ENCODE measurements at regions not wholly inside any gene's neighbourhood (a gene's known extent, or its start where the extent isn't known, plus 50 kb on each side); places are given as distances from the start of the nearest gene placed in this dataset.

DNA sequence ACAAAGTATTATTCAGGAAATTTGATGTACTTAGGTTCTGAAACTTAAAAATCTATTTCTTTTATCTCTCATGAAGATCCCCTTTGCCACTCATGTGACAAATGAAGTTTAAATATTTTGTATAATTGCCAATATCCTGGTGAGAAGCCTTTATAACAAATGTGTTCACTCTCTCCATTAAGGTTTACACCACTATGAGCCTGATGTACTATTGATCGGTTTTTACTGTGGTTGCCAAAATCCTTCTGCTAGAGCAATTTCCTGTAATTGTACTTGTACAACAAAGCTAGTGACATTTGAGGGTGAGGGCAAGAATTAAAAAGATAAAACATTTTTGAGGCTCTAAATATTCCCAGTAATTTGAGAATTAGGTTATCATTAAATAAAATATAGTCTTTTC is 222.3 kb upstream of the CDH19 start:
- no peak for DNase-seq

DNA sequence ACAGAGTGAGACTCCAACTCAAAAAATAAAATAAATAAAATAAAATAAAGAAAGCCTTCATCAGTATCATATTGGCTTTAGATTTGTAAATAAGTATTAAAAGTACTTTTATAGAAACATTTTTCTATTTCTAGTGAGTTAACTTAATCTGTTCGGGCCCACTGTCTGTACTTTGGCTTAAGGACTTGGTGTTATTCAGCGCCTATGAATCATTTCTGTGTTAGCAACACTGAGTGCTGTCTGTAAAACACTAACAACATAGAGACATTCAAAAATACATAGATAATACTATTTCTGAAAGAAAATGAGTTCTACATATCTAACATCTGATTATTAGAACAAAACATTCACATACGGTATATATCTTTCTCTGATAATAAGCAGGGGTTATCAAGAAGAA is 221.5 kb upstream of the CDH19 start:
- DNase-seq, result no peak

DNA sequence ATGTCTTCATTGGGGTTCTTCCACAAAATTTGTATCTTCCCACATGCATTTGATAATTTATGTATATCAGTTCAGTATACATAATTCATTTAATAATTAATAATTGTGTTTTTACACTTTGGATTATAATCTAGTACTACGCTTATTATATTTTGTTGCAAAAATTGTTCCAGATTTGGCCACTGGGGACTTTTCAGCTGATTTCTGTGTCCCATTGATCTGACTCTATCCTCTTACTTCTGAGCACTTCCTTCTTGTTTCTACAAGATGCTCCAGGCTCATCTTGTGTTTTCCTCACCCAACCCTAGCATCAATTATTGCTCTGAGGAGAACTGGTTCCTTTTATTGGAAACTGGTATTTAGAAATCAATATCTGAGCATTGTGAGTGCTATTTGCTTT is 215.3 kb upstream of the CDH19 start:
- DNase-seq, result no peak

DNA sequence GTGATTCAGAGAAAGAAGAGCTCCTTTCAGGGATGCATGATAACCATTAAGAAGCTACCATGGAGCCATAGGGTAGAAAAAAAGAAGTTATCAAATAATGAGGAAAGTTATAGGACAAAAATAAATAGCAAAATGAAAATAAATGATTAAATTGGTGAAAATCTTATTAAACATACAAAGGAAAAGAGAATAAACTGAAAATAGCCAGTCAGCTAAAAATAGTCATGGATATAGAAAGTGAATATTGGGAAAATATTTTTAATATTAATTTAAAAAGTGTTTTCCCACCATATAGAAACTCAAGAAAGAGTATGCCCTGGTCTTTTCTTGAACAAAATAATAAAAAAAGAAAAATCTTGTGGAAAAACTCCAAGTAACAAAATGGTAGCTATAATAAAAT is 209.2 kb upstream of the CDH19 start:
- DNase-seq, result no peak

DNA sequence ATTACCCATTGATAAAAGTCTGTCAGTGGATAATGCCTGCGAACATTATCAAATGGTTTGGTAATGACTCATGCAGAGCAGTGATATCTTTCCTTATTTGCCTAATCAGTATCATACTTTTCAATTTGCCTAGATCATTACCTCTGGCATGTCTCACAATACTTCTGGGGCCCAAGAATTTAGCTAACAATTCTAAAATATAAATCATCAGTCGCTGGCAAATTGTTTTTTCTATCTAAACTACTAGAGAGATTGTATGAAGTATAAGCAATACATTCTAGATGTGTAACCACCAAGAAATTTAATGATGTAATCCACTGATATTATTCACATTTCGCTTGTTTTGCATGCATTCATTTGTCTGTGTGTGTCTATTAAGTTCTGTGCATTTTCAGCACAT is 191.2 kb upstream of the CDH19 start:
- DNase-seq, result no peak

DNA sequence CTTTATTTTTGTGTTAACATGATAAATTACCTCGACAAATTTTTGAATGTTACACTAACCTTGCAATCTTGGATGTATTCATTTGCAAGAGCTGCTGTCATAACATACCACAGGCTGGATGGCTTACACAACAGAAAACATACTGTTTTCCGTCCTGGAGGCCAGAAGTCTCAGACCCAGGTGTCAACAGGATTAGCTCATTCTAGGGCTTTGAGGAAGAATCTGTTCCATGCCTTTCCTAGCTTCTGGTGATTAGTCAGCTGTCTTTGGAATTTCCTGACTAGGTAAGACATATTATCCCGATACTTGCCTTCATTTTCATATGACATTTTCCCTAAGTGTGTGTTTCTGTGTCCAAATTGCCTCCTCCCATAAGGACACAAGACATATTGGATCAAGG is 188.6 kb upstream of the CDH19 start:
- DNase-seq, result no peak

DNA sequence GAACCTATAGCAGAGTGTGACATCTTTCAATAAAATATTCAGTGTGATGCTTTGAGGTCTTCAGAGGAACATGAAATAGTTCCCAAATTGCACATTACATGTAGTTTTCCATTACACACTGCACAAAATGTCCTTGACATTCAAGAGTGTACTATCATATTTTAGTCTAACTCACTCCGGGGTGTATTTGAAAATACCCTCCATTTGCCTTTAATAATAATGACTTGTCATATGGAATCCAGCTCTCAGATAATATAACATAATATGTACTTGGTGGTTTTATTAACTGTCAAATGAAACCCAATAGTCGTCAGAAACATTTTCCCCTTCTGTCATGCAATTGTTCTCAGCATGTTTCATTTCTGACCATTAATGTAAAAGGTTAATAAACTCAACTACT is 176.7 kb upstream of the CDH19 start:
- no peak for DNase-seq

DNA sequence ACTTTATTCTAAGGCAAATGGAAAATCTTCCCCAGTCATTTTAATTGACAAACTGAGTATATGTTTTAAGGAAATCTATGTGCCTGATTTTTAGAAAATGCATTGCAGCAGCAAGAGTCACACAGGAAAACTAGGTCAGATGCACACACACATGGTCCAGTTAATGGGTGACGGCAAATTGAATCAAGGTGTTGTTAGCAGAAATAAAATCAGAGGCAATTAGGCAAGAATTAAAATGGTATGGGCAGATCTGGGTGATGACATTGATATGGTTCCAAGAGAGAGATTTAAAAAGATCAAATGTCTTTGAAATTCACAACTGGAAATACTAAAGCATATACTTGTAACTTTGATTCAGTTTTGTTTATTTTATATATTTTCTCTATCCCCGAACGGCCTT is 174.2 kb upstream of the CDH19 start:
- DNase-seq, result no peak

DNA sequence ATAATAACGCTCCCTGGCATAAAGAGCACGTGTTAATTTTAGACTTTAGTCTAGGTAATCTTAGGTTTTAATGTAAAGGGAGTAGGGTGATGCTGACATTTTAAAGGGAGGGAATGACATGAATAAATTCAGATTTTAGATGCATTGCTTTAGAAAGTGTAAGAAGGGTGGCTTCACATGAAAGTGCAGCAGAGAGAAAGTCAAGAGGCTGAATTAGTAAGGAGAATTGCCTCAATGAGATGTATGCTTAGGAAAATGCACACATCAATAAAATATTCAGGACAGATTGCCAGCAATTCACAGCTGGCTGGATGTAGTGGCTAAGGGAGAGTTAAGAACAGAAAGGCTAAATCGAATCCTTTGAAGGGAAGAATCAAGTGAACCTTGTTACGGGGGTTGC is 165.5 kb upstream of the CDH19 start:
- DNase-seq, result no peak

DNA sequence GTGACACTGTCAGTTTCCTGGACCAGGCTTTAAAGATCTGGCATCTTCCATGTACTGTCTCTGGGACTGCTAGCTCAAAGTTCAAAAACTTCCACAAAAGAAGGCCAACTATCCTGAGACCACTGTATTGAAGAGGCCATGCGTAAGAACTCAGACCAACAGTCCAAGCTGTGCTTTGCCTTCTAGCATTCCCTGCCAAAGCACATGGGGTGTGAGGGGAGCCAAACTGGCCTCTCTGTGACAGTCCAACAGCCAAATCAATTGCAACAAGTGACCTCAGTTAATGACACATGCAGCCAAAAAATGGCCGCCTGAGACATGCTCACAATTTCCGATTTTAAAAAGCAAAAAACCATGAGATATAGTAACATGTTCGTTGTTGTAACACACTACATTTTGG is 160.3 kb upstream of the CDH19 start:
- DNase-seq, result no peak

DNA sequence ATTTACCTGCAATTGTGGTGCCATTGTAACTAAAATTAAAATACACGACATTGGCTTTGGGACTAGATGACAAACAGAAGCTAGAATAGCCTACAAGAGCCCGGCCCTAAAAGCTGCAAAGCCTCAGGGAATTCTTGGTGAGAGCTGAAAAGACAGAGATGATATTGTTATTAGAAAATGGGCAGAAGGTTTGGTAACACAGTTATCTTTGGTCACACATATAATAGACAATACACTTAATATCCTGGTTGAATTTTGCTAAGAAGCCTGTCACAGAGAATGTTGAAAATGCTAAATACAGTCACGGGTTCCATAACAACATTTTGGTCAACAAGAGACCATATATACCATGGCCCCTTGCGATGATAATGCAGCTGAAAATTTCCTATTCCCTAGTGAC is 157.3 kb upstream of the CDH19 start:
- no peak for DNase-seq

DNA sequence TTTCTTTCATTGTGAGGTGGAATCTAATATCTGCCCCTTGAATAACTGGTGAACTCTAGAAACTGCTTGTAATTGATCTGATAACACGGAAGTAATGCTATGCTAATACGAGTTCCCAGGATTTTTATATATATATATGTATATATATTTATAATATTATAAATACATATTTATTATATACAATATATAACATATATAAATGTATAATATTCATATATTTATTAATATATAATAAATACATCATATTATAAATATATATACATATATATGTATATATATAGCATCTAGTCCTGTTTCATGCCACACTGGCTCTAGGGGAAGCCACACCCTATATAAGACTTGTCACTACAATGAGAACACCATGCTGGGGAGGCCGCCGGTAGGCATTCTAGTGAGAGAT is 156.7 kb upstream of the CDH19 start:
- no peak for DNase-seq

DNA sequence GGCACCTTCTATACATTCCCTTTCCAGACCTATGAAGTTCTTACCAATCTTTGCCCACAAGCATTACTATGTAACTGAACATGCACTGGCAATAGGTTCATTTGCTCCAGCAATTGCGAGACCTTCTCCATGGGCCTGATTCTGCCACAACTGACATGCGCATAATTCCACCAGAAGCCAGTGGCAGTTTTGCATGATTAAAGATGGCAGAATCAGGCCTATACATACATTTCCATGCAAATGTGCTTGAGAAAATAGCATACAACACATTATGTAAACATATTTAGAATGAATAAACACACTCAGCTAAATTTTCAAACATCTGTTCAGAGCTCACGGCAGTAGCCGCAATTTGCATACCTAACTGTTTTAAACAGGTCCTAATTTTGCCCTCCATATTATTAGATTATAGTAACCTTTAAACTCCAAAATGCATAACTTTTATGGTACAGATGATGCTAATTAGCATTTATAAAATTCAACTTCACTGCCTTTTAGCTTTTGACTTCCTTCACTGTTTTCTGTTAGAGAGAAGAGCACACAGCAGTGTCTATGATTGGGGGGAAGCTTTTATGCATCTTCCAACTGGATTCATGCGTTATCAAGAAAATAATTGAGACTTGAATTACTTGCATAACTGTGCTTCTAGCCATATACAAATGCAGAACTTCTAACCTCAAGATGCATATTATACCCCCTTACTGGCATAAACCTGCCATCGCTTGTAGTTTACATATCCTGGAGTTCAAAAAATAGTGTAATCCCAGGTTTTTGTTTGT is 155.3 kb upstream of the CDH19 start:
- DNase-seq, result no peak

DNA sequence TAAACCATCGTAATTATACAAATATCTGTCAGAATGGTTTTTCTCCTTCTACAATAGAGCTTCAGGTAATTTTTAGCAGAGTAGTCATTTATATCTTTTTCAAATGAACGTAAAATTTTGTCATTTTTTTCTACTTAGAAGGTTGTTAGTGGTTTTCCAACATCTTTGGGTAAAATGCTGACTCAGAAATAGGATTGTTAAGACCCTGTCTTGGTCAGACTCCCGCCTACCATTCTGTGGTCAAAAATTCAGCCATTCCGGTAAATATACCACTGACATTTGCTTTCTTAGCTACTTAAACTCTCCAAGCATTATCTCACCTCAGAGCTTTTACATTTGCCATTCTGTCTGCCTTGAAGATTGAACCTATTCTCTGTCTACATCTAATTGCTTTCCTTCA is 154.1 kb upstream of the CDH19 start:
- no peak for DNase-seq

DNA sequence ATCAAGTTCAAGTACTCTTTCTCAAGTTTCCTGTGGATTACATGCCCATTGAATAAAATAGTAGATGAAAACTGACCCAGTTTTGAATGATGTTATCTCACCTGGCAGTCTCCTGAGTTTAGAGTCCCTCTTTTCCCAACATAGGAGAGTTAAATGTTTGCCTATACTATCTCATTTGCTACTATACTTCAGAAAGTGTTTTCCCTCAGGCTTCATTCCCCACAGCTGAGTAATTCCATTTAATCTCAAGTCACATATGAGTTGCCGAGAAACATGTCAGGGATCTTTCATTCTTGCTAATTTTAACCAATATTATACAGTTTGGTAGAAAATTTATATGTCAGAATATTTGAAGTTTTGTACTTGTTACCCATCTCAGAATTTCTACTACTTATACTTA is 150.4 kb upstream of the CDH19 start:
- DNase-seq, result no peak

DNA sequence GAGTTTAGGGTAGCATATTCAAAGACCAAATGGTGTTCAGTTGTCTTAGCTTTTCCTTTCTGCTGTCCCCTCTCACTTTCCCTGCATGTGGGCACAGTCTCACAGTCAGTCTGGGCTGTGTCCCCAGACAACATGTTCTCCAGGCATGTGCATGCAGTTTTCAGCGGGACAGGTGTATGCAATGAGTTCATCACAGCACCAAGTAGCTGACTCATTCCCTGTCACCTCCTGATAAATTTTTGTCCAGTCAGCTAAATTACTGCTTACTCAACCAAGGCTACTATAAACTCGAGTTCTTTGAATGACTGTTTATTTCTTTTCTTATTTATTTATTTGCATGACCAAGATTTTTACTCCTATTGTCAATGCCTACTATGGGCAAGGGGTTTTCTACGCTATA is 148.8 kb upstream of the CDH19 start:
- no peak for DNase-seq

DNA sequence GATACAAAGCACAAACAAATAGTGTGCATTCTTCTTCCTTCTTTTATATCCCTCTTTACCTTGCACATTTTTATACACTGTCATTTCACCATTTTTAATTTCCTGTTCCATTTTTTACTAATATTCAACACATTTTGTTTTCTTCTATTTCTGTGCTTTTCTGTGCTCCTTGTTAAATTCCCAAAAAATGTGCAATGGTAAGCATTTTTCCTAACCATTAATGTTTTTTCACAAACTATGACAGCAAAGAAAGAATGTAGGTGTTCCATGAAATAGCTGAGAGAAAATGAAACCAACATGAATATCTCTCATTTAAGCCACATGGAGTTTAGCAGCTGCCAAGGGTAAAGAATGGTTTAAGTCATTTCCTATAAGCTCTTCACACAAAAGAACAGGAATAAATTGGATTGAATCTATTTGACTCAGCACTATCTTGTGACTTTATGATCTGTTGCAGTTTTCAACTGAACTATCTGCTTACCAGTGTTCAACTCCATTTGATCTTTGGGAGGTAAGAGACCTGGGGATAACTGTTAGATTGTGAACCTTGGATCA is 145.7 kb upstream of the CDH19 start:
- no peak for DNase-seq

DNA sequence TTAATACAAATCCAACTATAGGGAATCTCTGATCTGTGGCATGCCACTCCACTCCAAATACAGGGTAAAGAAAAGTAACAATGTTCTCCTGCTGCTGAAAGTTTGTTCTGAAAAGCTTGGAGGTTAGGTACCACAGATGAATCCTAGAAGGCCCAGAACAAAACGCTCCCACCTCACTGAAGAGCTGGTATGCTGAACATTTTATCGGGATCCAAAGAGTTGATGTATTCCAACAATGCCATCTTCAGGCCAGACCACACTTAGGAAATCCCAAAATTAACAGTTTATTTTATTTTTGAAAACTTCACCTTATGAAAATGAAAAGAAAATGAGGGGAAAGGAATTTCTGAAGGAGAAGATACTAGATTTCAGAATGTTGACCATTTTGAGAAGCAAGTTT is 145.1 kb upstream of the CDH19 start:
- DNase-seq, result no peak

DNA sequence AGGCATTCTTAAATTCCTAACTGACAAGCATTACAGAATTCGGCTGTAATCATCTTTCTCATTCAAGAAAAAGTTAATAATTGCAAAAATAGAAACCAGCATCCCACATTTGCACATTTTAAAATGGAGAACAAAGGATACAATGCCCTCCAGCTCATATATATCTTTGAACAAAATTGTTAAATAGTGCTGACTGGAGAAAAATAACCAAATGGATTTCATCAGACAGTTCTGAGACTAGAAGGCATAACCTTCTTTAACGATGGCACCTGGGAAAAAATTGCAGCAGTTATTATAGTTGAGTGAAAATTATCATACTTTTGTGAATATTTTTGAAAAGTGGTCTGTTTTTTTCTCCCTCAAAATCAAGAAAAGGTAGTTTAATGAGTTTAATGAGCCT is 138.9 kb upstream of the CDH19 start:
- DNase-seq, result no peak

DNA sequence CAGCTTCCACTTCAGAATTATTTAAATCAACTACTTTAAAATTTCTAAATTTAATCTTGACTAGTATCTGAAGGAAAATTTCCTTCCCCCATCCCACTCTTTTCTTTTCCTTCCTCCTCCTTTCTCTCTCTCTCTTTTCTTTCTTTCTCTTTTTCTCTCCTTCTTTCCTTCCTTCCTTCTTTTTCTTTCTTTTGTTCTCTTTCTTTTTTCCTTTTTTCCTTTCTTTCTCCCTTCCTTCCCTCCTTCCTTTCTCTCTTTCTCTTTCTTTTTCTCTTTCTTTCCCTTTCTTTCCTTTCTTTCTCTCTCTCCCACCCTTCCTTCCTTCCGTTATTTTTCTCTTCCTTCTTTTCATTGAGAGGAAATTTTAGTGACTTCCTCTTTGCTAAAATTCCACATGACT is 132.0 kb upstream of the CDH19 start:
- no peak for DNase-seq

DNA sequence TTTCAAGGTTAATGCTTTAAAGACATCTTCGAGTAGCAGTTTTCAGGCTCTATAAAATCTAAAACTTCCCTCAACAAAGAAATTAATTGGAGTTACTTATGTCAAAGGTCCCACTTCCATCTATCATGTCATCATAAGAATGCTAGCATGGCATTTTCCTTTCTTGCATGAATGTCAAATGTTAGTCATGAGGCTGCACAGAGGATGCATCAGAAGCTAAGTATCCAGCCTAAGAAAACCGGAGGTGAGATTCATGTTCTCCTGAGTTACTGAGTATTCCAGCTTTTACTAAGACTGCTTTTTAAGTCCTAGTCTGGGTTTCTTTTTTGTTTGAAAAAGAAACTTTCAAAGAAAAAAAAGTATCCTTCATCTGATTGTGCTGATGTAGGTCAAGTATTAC is 130.6 kb upstream of the CDH19 start:
- DNase-seq, result no peak

DNA sequence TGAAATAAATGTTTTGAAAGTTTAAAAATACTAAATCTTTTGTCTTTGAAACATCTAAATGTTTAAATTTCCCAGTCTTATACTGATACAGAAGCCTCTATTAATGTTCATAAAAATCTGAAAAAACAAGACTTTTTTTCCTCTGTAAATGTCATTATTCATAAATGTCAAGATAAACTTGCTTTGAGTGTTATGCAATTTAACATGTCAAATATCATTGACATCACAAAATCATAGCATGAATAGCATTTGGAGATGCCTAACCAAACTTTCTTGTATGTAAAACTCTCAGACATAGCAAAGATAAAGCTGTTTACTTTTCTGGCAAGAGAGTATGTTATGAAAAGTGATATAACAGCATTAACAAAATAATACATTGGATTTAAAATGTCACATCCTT is 128.0 kb upstream of the CDH19 start:
- no peak for DNase-seq

DNA sequence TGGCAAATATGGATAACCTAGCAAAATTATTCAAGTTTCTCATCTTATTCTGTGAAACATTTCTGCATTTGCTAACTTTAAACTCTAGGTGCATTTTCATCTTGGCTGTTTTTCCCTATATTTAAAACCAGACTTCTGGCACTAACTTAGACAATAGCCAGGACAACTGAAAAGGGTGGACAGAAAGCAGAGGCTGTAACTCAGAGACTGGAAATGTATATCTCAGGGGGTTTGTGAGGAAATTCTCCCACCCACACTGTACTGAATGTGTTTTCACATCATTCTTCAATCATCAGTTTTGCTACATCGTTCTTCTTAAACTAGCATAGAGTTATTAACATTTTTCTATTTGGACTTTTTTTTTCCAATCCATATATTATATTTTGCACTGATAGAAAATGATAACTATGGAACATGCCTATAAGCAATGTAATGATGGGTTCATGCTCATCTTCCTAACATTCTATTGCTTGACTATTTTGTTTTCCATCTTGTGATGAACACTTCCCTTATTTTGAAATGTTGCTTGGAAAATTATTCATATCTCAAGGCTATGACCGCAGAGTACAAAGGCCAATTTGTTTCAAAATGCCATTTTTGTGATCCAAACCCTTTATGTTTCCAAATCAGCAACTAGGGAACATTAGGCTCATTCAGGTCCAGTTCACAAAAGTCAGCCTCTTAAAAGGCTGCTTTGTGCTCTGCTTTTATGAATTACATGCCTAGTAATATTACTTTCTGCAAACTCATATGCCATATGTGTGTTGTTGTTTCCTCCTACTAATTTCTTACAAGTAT is 125.8 kb upstream of the CDH19 start:
- DNase-seq, result no peak

DNA sequence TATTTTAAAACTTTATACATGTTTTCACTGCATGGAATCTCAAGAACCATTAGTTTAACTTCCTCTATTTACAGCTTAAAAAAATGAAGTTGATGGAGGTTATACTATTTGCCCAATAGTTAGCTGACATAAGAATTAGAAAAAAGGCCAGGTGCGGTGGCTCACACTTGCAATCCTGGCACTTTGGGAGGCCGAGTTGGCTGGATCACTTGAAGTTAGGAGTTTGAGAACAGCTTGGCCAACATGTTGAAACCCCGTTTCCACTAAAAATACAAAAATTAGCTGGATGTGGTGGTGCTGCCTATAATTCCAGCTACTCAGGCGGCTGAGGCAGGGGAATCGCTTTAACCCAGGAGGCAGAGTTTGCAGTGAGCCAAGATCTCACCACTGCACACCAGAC is 125.1 kb upstream of the CDH19 start:
- no peak for DNase-seq

DNA sequence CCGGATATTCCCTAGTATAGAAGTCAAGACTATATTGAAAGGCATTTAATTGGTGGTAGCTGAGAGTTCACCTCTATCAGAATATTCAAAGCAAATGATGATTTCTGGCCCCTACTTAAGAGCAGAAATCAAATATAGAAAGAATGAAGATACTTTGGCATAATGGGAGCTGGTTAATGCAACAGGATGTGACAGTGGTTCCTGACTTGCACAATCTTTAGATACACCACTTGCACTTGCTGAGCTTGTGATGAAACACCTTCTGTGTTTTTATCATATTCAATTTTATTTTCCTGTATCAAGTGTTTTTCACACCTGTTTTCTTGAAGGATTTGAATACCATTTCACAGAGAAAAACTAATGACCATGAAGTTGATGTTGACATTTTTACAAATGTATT is 124.1 kb upstream of the CDH19 start:
- DNase-seq, result no peak
